Cardiac muscle cell (in vitro differentiated cells and primary cell): ENCODE measurements at regions not wholly inside any gene's neighbourhood (a gene's known extent, or its start where the extent isn't known, plus 50 kb on each side); places are given as distances from the start of the nearest gene placed in this dataset.

Experiments
- DNase-seq, 2 donors: peaks; one replicate each; pipeline versions ENCODE4 v3.0.0 to v3.0.0-alpha.2; 2010 to 2017; ENCODE audit warnings: low read depth in 1 of 2, low spot score in 1 of 2
- H3K27ac ChIP-seq: fragments of 200-600 bp; sonication (generic); 2 replicates; pipeline ENCODE4 v1.5.1; 2016
- H3K27me3 ChIP-seq: fragments of 200-600 bp; sonication (generic); 2 replicates; pipeline ENCODE4 v1.6.0; 2016; ENCODE audit warnings: control low read depth
- H3K36me3 ChIP-seq: fragments of 200-600 bp; sonication (generic); 2 replicates; pipeline ENCODE4 v1.5.1; 2016; ENCODE audit warnings: control low read depth
- H3K4me1 ChIP-seq: fragments of 200-600 bp; sonication (generic); 2 replicates; pipeline ENCODE4 v1.8.1; 2017; ENCODE audit warnings: low read depth, mild to moderate bottlenecking, mixed run types
- H3K4me3 ChIP-seq: fragments of 200-600 bp; sonication (generic); 2 replicates; pipeline ENCODE4 v1.5.1; 2016; ENCODE audit warnings: mild to moderate bottlenecking
- H3K9me3 ChIP-seq: fragments of 200-600 bp; sonication (generic); 2 replicates; pipeline ENCODE4 v1.5.1; 2017; ENCODE audit warnings: low read depth, mild to moderate bottlenecking, control low read depth
- TF ChIP-seq, protein P1 (sequence below): IDR thresholded peaks from 2 replicates; pipeline ENCODE4 v1.5.1; 2012; ENCODE audit warnings: low read depth, mild to moderate bottlenecking, low read length

DNA sequence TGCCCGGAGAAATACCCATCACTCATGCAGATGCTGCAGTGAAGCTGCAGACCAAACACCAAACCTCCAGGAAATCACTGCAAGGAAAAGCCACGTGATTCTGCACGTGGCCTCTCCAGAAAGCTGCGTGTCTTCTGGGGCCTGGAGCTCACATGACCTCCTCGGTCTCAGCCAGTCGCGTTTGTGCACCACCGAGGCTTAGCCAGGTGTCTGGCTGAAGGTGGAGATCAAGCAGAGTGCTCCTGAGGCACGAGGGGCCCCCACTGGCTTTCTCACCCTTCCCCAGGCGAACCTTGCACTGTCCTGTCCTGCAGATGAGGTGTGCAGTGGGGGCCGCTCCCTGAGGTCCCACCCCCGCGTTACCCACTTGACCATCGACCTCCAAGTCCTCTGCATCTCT is 257.3 kb downstream of the RBFOX3 start:
- H3K9me3 ChIP-seq: no peaks in the 10 kb centered on the region
- H3K27ac ChIP-seq: no peak overlapping the region
- H3K4me1 ChIP-seq: no peaks in the 10 kb centered on the region
- TF ChIP-seq, protein P1, sequence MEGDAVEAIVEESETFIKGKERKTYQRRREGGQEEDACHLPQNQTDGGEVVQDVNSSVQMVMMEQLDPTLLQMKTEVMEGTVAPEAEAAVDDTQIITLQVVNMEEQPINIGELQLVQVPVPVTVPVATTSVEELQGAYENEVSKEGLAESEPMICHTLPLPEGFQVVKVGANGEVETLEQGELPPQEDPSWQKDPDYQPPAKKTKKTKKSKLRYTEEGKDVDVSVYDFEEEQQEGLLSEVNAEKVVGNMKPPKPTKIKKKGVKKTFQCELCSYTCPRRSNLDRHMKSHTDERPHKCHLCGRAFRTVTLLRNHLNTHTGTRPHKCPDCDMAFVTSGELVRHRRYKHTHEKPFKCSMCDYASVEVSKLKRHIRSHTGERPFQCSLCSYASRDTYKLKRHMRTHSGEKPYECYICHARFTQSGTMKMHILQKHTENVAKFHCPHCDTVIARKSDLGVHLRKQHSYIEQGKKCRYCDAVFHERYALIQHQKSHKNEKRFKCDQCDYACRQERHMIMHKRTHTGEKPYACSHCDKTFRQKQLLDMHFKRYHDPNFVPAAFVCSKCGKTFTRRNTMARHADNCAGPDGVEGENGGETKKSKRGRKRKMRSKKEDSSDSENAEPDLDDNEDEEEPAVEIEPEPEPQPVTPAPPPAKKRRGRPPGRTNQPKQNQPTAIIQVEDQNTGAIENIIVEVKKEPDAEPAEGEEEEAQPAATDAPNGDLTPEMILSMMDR: no peak
- no peaks in the 10 kb centered on the region for H3K36me3 ChIP-seq
- no peak for DNase-seq
- H3K27me3 ChIP-seq: no peaks in the 10 kb centered on the region
- no peak overlapping the region for H3K4me3 ChIP-seq

GRCh38 chr17:79353016-79353415 is 257.8 kb downstream of the RBFOX3 start:
- Histone ChIP-seq H3K27me3 (peaks cover under 1% of the 10 kb centered on the region), H3K36me3 (no peaks in the 10 kb centered on the region), H3K4me3 (no peak overlapping the region), H3K4me1 (no peaks in the 10 kb centered on the region), H3K27ac (no peak overlapping the region), H3K9me3 (no peaks in the 10 kb centered on the region)
- TF ChIP-seq, protein P1: no peak
- DNase-seq: no peak

GRCh38 chr17:79350533-79350932 is 260.3 kb downstream of the RBFOX3 start:
- H3K27me3 ChIP-seq: peaks cover 7% of the 10 kb centered on the region
- H3K36me3 ChIP-seq: no peaks in the 10 kb centered on the region
- no peak for DNase-seq
- no peaks in the 10 kb centered on the region for H3K9me3 ChIP-seq
- TF ChIP-seq, protein P1: no peak
- H3K27ac ChIP-seq: no peak overlapping the region
- H3K4me3 ChIP-seq: no peak overlapping the region
- H3K4me1 ChIP-seq: no peaks in the 10 kb centered on the region

DNA sequence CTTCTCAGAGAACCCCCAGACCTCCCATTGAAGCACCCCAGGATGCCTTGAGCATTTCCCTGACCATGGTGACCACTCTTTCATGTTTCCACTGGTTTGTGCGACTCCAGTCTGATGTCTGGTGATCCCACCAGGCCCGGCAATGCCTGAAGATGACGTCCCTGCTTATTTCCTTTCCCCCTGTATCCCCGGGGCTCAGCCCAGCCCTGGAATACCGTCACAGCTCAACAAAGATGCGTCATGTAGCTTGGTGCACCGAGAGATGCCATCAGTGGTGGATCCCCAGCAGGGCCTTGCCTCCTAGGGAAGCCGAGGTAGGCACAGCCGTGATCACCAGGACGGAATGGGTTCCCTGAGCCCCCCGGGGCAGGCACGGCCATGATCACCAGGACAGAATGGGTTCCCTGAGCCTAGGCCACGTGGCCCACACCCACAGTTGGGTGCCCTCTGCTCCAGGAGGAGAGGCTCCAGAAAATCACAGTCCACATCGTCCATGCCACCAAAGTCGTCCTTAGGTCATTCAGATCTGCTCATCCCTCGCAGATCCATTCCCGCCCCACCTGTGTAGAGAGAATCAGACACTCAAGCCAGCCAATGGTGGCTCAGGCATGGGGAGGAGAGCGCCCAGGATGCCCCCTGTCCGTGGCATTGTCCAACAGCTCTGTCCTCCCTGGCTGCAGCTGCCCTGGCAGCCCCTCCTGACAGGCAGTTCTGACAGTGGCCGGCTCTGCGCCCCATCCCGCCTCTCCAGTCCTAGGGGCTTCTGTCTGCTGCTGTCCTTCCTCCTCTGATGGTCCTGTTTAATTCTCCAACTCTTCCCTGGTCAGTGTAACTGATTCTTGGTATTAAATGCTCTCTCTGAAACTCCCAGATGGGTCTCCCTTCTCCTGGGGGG is 261.1 kb downstream of the RBFOX3 start:
- H3K4me1 ChIP-seq: no peaks in the 10 kb centered on the region
- no peaks in the 10 kb centered on the region for H3K9me3 ChIP-seq
- no peak overlapping the region for H3K27ac ChIP-seq
- peaks cover 7% of the 10 kb centered on the region for H3K27me3 ChIP-seq
- H3K4me3 ChIP-seq: no peak overlapping the region
- no peak for DNase-seq
- H3K36me3 ChIP-seq: no peaks in the 10 kb centered on the region
- TF ChIP-seq, protein P1: no peak

DNA sequence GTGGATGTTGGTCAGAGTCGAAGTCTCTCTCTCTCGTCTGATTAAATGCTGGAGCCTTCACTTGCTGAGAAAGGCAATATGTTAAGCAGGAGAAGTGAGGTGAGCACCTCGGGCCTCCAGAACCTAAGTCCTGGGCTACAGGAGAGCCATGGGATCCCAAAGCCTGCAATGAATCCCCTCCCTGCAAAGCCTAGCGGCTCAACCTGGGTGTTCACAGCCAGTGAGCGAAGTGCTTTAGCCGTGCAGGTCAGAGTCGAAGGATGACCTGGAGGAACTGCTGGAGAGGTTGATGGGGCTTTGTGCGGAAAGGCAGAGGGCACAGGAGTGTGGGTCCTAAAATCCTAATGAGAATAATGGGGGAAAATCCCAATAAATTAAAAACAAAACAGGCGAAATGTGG is 267.8 kb downstream of the ENGASE start:
- Histone ChIP-seq H3K27me3 (no peaks in the 10 kb centered on the region), H3K4me1 (no peaks in the 10 kb centered on the region), H3K9me3 (no peaks in the 10 kb centered on the region), H3K27ac (no peak overlapping the region), H3K36me3 (no peaks in the 10 kb centered on the region), H3K4me3 (no peak overlapping the region)
- TF ChIP-seq, protein P1: no peak
- no peak for DNase-seq
